HUES48 (cell line): ENCODE measurements at regions not wholly inside any gene's neighbourhood (a gene's known extent, or its start where the extent isn't known, plus 50 kb on each side); places are given as distances from the start of the nearest gene placed in this dataset.
"Not testable (repeated sequence)": the region's sequence is repeated elsewhere in the genome, so short reads cannot be mapped to it uniquely, and the experiment has no call there.

Source experiments
- H3K27ac ChIP-seq: one replicate; pipeline ENCODE4 v1.7.0; 2013; ENCODE audit warnings: low read depth, low read length, inconsistent platforms
- H3K27me3 ChIP-seq: 2 replicates; pipeline ENCODE4 v1.6.1; 2013; ENCODE audit warnings: mild to moderate bottlenecking, low read length; ENCODE audit not compliant: control insufficient read depth, insufficient read depth
- H3K36me3 ChIP-seq: 2 replicates; pipeline ENCODE4 v1.6.1; 2013; ENCODE audit warnings: low read length; ENCODE audit not compliant: control insufficient read depth, insufficient read depth
- H3K4me1 ChIP-seq: 2 replicates; pipeline ENCODE4 v1.6.1; 2013; ENCODE audit warnings: mild to moderate bottlenecking, low read length; ENCODE audit not compliant: control insufficient read depth, insufficient read depth
- H3K4me3 ChIP-seq: 2 replicates; pipeline ENCODE4 v1.5.1; 2013; ENCODE audit warnings: mild to moderate bottlenecking, low read depth, low read length
- H3K9ac ChIP-seq: 2 replicates; pipeline ENCODE4 v1.6.1; 2013; ENCODE audit warnings: mild to moderate bottlenecking, low read depth, low read length, moderate library complexity
- H3K9me3 ChIP-seq: 2 replicates; pipeline ENCODE4 v1.6.1; 2013; ENCODE audit warnings: low read length; ENCODE audit not compliant: control insufficient read depth, insufficient read depth

DNA sequence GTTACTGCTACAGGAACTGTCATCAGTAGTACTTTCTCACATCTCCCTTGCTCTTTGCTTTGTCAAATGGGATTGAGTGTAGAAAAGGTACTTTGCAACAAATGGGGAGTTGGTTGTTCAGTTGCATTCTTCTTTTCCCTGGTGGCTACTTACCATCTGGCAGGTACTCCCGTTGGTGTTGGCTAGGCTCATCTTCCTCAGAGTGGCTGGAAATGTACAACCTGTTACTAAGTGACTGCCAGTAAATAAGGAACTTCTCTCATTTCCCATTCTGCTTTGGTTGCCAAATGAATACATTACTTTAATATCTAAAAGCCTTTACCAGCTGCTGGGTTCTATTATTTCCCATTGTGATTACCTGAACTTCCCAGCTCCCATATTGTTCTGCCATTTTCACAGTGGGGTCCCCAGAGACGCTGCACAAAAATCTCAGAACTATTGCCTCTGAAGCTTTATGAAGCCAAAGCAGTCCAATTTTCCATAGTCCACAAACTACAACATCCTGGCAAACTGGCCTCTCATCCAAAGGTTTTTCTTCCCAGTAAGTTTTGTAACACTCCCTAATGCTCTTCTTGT is 229.7 kb upstream of the HTR1E start:
- Histone ChIP-seq H3K9ac (no peak overlapping the region), H3K4me1 (peaks cover 15% of the 10 kb centered on the region; the same call in 1 of the 2 replicates), H3K9me3 (no peaks in the 10 kb centered on the region), H3K36me3 (no peaks in the 10 kb centered on the region), H3K4me3 (no peak overlapping the region), H3K27ac (no peak overlapping the region), H3K27me3 (no peaks in the 10 kb centered on the region)

DNA sequence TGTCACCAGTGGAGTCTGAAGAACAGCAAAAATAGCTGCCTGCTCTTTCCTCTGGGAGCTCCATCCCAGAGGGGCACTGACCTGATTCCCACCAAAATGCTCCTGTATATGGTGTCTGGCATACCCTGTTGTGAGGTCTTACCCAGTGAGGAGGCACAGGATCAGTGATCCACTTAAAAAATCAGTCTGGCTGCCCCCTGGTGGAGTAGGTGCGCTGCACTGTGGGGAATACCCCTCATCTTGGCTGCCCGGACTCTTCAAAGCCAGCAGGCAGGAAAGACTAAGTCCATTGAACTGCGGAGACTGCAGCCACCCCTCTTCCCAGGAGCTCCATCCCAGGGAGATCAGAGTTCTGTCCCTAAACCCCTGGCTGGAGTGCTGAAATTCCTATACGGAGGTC is 230.9 kb upstream of the HTR1E start:
- no peaks in the 10 kb centered on the region for H3K36me3 ChIP-seq
- H3K27ac ChIP-seq: no peak overlapping the region
- H3K27me3 ChIP-seq: no peaks in the 10 kb centered on the region
- no peaks in the 10 kb centered on the region for H3K9me3 ChIP-seq
- no peak overlapping the region for H3K9ac ChIP-seq
- no peak overlapping the region for H3K4me3 ChIP-seq
- peaks cover 6% of the 10 kb centered on the region; the same call in 1 of the 2 replicates for H3K4me1 ChIP-seq

DNA sequence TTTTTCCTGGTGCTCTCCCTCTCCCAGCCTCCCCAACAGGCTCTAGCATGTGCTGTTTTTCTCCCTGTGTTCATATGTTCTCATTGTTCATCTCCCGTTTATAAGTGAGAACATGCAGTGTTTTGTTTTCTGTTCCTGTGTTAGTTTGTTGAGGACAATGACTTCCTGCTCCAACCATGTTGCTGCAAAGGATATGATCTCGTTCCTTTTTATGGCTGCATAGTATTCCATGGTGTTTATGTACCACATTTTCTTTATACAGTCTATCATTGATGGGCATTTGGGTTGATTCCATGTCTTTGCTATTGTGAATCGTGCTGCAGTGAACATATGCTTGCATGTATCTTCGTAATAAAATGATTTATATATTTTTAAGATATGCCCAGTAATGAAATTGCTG is 236.1 kb upstream of the HTR1E start:
- H3K9ac ChIP-seq, H3K27ac ChIP-seq, H3K27me3 ChIP-seq, H3K4me1 ChIP-seq, H3K9me3 ChIP-seq, H3K4me3 ChIP-seq, H3K36me3 ChIP-seq: not testable (repeated sequence)

DNA sequence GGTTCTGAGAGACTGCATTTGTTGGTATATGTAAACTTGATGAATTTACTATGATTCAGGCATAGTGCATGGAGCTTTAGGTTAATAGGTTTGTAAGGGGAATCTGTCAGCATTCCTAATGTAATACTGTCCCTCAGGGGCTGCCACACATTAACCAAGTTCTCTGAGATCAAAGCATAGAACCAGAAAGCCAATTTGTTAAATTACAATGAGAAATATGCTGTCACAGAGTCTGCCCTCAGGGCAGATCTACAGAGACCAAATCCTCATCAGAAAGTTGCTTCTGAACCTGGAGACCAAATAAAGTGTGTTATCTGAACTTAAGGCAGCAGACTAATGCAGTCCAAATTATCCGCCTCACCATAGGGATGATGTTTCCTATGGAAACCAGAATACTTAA is 250.8 kb upstream of the HTR1E start:
- no peak overlapping the region for H3K27ac ChIP-seq
- no peaks in the 10 kb centered on the region for H3K27me3 ChIP-seq
- H3K9ac ChIP-seq: no peak overlapping the region
- H3K9me3 ChIP-seq: no peaks in the 10 kb centered on the region
- no peaks in the 10 kb centered on the region for H3K36me3 ChIP-seq
- H3K4me3 ChIP-seq: no peak overlapping the region
- H3K4me1 ChIP-seq: no peaks in the 10 kb centered on the region

DNA sequence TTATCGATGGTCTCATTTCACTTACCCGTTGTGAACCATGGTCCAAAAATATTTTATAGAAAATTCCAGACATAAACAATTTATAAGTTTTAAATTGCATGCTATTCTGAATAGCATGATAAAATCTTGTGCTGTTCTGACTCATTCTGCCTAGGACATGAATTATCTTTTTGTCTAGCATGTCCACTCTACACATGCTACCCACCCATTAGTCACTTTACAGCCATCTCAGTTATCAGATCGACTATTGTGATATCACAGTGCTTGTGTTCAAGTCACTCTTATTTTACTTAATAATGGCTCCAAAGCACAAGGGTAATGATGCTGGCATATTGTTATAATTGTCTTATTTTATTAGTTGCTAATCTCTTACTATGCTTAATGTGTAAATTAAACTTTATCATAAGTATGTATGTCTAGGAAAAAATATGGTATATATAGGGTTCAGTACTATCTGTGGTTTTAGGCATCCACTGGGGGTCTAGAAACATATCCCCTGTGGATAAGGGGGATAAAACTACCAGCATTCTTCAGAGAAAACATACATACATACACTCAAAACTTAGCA is 252.0 kb upstream of the HTR1E start:
- no peak overlapping the region for H3K27ac ChIP-seq
- H3K27me3 ChIP-seq: no peaks in the 10 kb centered on the region
- H3K9ac ChIP-seq: no peak overlapping the region
- H3K9me3 ChIP-seq: no peaks in the 10 kb centered on the region
- H3K36me3 ChIP-seq: no peaks in the 10 kb centered on the region
- H3K4me3 ChIP-seq: no peak overlapping the region
- no peaks in the 10 kb centered on the region for H3K4me1 ChIP-seq

DNA sequence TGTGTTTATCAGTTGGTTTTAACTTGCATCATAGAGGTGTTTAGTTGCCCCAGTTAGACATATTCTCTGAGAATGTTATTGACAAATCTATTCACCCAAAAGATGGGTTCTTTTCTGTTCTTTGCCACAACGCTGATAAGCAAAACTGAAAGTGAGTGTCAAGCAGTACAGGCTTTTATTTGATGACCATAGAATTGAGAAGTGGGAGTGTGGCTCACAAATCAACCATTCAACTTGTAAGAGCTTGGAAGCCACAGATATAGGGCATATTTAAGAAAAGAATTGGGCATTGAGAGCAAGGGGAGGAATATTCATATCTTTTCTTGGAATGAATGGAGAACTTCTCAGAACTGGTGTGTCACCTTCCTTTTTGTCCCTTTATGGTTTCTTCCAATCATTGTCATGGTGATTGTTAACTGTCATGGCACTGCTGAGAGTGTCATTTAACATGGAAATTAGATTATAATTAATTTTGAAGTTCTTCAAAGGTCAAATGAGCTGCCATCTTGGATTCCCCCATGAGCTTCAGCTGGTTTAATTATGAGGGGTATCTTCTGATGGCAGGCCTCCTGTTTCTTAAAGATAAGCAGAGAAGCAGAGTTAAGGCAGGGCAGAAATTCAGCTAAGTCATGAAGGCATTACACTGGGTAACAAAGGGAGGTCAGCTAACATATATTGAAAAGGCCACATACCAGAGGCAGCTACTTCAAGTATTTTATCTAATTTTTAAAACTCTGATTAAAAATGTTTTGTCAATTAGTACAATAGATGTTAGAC is 254.0 kb upstream of the HTR1E start:
- Histone ChIP-seq H3K4me3 (no peak overlapping the region), H3K36me3 (no peaks in the 10 kb centered on the region)

DNA sequence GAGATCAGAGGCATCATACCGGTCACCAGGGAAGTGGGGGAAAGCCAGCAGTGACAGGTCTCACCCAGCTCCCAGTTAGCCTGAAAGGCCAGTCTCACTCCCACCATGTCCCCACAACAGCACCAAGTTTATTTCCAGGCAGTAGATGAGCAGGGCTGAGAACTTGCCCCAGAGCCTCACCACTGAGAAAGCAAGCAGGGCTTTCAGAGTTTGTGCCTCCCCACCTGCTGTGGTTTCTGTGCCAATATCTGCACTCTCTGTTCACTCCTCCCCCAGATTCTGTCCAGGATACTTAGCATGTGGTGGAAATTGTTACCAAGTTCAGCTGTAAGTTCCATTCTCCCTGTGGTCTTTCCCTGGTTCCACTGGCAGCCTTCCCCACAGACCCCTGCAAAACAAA is 255.0 kb upstream of the HTR1E start:
- no peak overlapping the region for H3K9ac ChIP-seq
- no peaks in the 10 kb centered on the region for H3K9me3 ChIP-seq
- no peaks in the 10 kb centered on the region for H3K4me1 ChIP-seq
- H3K36me3 ChIP-seq: no peaks in the 10 kb centered on the region
- no peak overlapping the region for H3K4me3 ChIP-seq
- H3K27me3 ChIP-seq: no peaks in the 10 kb centered on the region
- H3K27ac ChIP-seq: no peak overlapping the region

More for the DNA sequence above, 254.0 kb upstream of the HTR1E start:
- Histone ChIP-seq H3K27me3 (no peaks in the 10 kb centered on the region), H3K4me1 (no peaks in the 10 kb centered on the region), H3K27ac (no peak overlapping the region), H3K9ac (no peak overlapping the region), H3K9me3 (no peaks in the 10 kb centered on the region)

DNA sequence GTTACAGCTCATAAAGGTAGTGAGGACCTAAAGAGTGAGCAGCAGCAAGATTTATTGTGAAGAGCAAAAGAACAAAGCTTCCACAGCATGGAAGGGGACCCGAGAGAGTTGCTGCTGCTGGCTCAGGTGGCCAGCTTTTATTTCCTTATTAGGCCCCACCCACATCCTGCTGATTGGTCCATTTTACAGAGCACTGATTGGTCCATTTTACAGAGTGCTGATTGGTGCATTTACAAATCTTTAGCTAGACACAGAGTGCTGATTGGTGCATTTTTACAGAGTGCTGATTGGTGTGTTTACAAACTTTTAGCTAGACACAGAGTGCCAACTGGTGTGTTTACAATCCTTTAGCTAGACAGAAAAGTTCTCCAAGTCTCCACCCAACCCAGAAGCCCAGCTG is 256.2 kb upstream of the HTR1E start:
- H3K36me3 ChIP-seq, H3K4me1 ChIP-seq, H3K27me3 ChIP-seq, H3K9ac ChIP-seq, H3K4me3 ChIP-seq, H3K27ac ChIP-seq, H3K9me3 ChIP-seq: not testable (repeated sequence)

DNA sequence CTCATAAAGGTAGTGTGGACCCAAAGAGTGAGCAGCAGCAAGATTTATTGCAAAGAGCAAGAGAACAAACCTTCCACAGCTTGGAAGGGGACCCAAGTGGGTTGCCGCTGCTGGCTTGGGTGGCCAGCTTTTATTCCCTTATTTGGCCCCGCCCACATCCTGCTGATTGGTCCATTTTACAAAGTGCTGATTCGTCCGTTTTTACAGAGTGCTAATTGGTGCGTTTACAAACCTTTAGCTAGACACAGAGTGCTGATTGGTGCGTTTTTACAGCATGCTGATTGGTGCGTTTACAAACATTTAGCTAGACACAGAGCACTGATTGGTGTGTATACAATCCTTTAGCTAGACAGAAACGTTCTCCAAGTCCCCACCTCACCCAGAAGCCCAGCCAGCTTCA is 265.2 kb upstream of the HTR1E start:
- peaks cover 17% of the 10 kb centered on the region; the same call in 1 of the 2 replicates for H3K9me3 ChIP-seq
- not testable (repeated sequence) for H3K4me1 ChIP-seq, H3K36me3 ChIP-seq, H3K27me3 ChIP-seq, H3K27ac ChIP-seq, H3K9ac ChIP-seq, H3K4me3 ChIP-seq

DNA sequence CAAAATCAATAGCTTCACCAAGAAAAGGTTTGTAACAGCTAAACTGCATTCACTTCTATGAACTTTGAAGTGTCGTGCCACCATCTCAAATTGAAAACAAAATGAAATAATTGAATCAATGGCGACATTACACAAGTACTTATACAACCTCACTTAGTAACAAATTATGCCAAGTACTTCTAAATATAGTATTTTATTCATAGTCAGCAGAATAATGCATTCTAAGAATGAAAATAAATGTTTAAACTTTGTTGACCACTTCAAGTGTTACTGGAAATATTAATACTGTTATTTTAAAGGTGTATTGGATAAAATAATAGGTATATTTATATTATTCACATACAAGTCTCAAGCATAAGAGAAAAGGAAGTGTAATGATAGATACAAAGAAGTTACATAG is 280.1 kb upstream of the HTR1E start:
- Histone ChIP-seq H3K27ac (no peak overlapping the region), H3K4me1 (no peaks in the 10 kb centered on the region), H3K9ac (no peak overlapping the region), H3K36me3 (no peaks in the 10 kb centered on the region), H3K4me3 (no peak overlapping the region), H3K9me3 (peaks cover 8% of the 10 kb centered on the region), H3K27me3 (no peaks in the 10 kb centered on the region)

DNA sequence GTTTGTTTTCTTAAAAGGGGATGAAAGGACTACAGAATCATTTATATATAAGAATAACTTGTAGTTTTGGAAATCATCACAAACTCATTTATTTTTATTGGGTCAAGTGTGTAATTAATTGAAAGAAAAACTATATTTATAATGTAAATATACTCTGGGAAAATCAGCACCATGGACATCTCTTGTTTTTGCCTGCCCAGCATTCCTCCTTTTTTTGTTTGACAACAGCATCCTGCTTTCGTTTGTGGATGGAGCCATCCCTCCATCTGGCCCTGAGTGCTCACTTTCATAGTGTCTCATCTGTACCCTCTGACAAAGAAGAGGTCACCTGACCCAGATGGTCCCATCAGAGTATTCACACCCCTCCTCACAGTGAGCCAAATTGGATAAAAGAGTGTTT is 308.2 kb upstream of the HTR1E start:
- Histone ChIP-seq H3K4me3 (no peak overlapping the region), H3K9ac (no peak overlapping the region), H3K36me3 (no peaks in the 10 kb centered on the region), H3K27me3 (no peaks in the 10 kb centered on the region), H3K9me3 (no peaks in the 10 kb centered on the region), H3K27ac (no peak overlapping the region), H3K4me1 (no peaks in the 10 kb centered on the region)
